BE2C (cell line): ENCODE measurements at regions not wholly inside any gene's neighbourhood (a gene's known extent, or its start where the extent isn't known, plus 50 kb on each side); places are given as distances from the start of the nearest gene placed in this dataset.

Source experiments
- DNase-seq: peaks from one replicate; pipeline ENCODE4 v3.0.0-alpha.2; 2020
- H3K27me3 ChIP-seq: fragments of 250-450 bp; sonication (Bioruptor Pico); 2 replicates; pipeline ENCODE4 v1.5.1; 2020; ENCODE audit warnings: mild to moderate bottlenecking
- H3K36me3 ChIP-seq: fragments of 250-450 bp; sonication (Bioruptor Pico); 2 replicates; pipeline ENCODE4 v1.5.1; 2020; ENCODE audit warnings: mild to moderate bottlenecking
- H3K4me1 ChIP-seq: fragments of 250-450 bp; sonication (Bioruptor Pico); 2 replicates; pipeline ENCODE4 v1.5.1; 2020
- H3K4me3 ChIP-seq: 2 replicates; pipeline ENCODE4 v1.5.1; 2011; ENCODE audit warnings: low read depth, low read length
- H3K9me3 ChIP-seq: fragments of 250-450 bp; sonication (Bioruptor Pico); 2 replicates; pipeline ENCODE4 v1.5.1; 2020
- CTCF ChIP-seq: IDR thresholded peaks from 2 replicates; pipeline ENCODE4 v1.5.1; 2012; ENCODE audit warnings: mild to moderate bottlenecking, low read depth, low read length

- no peak for TF ChIP-seq CTCF
- Histone ChIP-seq H3K9me3 (no peaks in the 10 kb centered on the region), H3K4me1 (peaks cover 5% of the 10 kb centered on the region), H3K4me3 (no peak overlapping the region), H3K27me3 (no peaks in the 10 kb centered on the region), H3K36me3 (no peaks in the 10 kb centered on the region)
- DNase-seq, result no peak
Measured at GRCh38 chr20:47956268-47956995, 171.2 kb upstream of the SULF2 start.

GRCh38 chr20:47953471-47953870 is 168.2 kb upstream of the SULF2 start:
- no peaks in the 10 kb centered on the region for H3K9me3 ChIP-seq
- DNase-seq, result no peak
- TF ChIP-seq CTCF, result no peak
- H3K36me3 ChIP-seq, result no peaks in the 10 kb centered on the region
- peaks cover 12% of the 10 kb centered on the region for H3K4me1 ChIP-seq
- H3K27me3 ChIP-seq, result no peaks in the 10 kb centered on the region
- H3K4me3 ChIP-seq, result no peak overlapping the region

GRCh38 chr20:47952023-47952564 is 166.8 kb upstream of the SULF2 start:
- DNase-seq, result no peak
- H3K4me1 ChIP-seq, result peaks cover 7% of the 10 kb centered on the region
- H3K4me3 ChIP-seq, result no peak overlapping the region
- H3K9me3 ChIP-seq, result no peaks in the 10 kb centered on the region
- no peak for TF ChIP-seq CTCF
- no peaks in the 10 kb centered on the region for H3K36me3 ChIP-seq
- H3K27me3 ChIP-seq, result no peaks in the 10 kb centered on the region

- H3K9me3 ChIP-seq, result no peaks in the 10 kb centered on the region
- no peaks in the 10 kb centered on the region for H3K36me3 ChIP-seq
- H3K27me3 ChIP-seq, result no peaks in the 10 kb centered on the region
- H3K4me3 ChIP-seq, result no peak overlapping the region
- H3K4me1 ChIP-seq, result peaks cover 7% of the 10 kb centered on the region
- DNase-seq, result no peak
- no peak for TF ChIP-seq CTCF
Measured at GRCh38 chr20:47951521-47951971, 166.3 kb upstream of the SULF2 start.

GRCh38 chr20:47950913-47951283 is 165.6 kb upstream of the SULF2 start:
- Histone ChIP-seq H3K36me3 (no peaks in the 10 kb centered on the region), H3K4me1 (peaks cover 7% of the 10 kb centered on the region), H3K9me3 (no peaks in the 10 kb centered on the region), H3K27me3 (no peaks in the 10 kb centered on the region), H3K4me3 (no peak overlapping the region)
- DNase-seq, result no peak
- no peak for TF ChIP-seq CTCF

- Histone ChIP-seq H3K4me1 (peaks cover 7% of the 10 kb centered on the region), H3K4me3 (no peak overlapping the region), H3K9me3 (no peaks in the 10 kb centered on the region), H3K36me3 (no peaks in the 10 kb centered on the region), H3K27me3 (no peaks in the 10 kb centered on the region)
- peak; percentile 70 for DNase-seq
- no peak for TF ChIP-seq CTCF
Measured at GRCh38 chr20:47950124-47950912, 165.0 kb upstream of the SULF2 start.
